ENCODE measurements at regions not wholly inside any gene's neighbourhood (a gene's known extent, or its start where the extent isn't known, plus 50 kb on each side); places are given as distances from the start of the nearest gene placed in this dataset.

- H3K9me3 ChIP-seq (ENCODE audit: low read depth, low read length) = no peaks in the 10 kb centered on the region
- H3K9ac ChIP-seq (ENCODE audit: insufficient read length) = no peak overlapping the region
Measured at GRCh38 chr3:109918740-109919139, 581.4 kb upstream of the DPPA4 start.

GRCh38 chr3:109920749-109921148 is 583.4 kb upstream of the DPPA4 start:
- TF ChIP-seq POLR2AphosphoS5 (IDR thresholded peaks at IDR 0.05; ENCODE audit: borderline replicate concordance, low read depth, low read length) = no peak
- no peak for TF ChIP-seq FOXP2 (optimal IDR thresholded peaks at IDR 0.05; ENCODE audit: control extremely low read depth, extremely low read length, insufficient read depth)
- no peak for TF ChIP-seq EZH2 (IDR thresholded peaks at IDR 0.05)
- no peaks in the 10 kb centered on the region for H3K36me3 ChIP-seq (ENCODE audit: insufficient read depth, low read length)
- no peak overlapping the region for H3K27ac ChIP-seq
- no peak overlapping the region for H3K9ac ChIP-seq (ENCODE audit: insufficient read length)
- H3K4me3 ChIP-seq = no peak overlapping the region
- H3K9me3 ChIP-seq (ENCODE audit: low read depth, low read length) = no peaks in the 10 kb centered on the region
- no peak for DNase-seq (ENCODE audit: low read depth, low spot score)

More at GRCh38 chr3:109918740-109919139, 581.4 kb upstream of the DPPA4 start:
- Histone ChIP-seq H3K4me3 (no peak overlapping the region), H3K27ac (no peak overlapping the region), H3K36me3 (ENCODE audit: insufficient read depth, low read length) (no peaks in the 10 kb centered on the region)
- TF ChIP-seq POLR2AphosphoS5 (IDR thresholded peaks at IDR 0.05; ENCODE audit: borderline replicate concordance, low read depth, low read length) (no peak), FOXP2 (optimal IDR thresholded peaks at IDR 0.05; ENCODE audit: control extremely low read depth, extremely low read length, insufficient read depth) (no peak)
- no peak for DNase-seq (ENCODE audit: low read depth, low spot score)

GRCh38 chr3:109921509-109921908 is 584.2 kb upstream of the DPPA4 start:
- no peak overlapping the region for H3K4me3 ChIP-seq
- H3K27ac ChIP-seq = no peak overlapping the region
- no peak overlapping the region for H3K9ac ChIP-seq (ENCODE audit: insufficient read length)
- H3K9me3 ChIP-seq (ENCODE audit: low read depth, low read length) = no peaks in the 10 kb centered on the region
- H3K36me3 ChIP-seq (ENCODE audit: insufficient read depth, low read length) = no peaks in the 10 kb centered on the region
- TF ChIP-seq FOXP2 (optimal IDR thresholded peaks at IDR 0.05; ENCODE audit: control extremely low read depth, extremely low read length, insufficient read depth) (no peak), POLR2AphosphoS5 (IDR thresholded peaks at IDR 0.05; ENCODE audit: borderline replicate concordance, low read depth, low read length) (no peak), EZH2 (IDR thresholded peaks at IDR 0.05) (no peak)
- no peak for DNase-seq (ENCODE audit: low read depth, low spot score)

GRCh38 chr3:109922856-109923255 is 585.5 kb upstream of the DPPA4 start:
- no peaks in the 10 kb centered on the region for H3K36me3 ChIP-seq (ENCODE audit: insufficient read depth, low read length)
- no peak for DNase-seq (ENCODE audit: low read depth, low spot score)
- no peaks in the 10 kb centered on the region for H3K9me3 ChIP-seq (ENCODE audit: low read depth, low read length)
- H3K27ac ChIP-seq = no peak overlapping the region
- no peak overlapping the region for H3K9ac ChIP-seq (ENCODE audit: insufficient read length)
- H3K4me3 ChIP-seq = no peak overlapping the region
- TF ChIP-seq EZH2 (IDR thresholded peaks at IDR 0.05) (no peak), FOXP2 (optimal IDR thresholded peaks at IDR 0.05; ENCODE audit: control extremely low read depth, extremely low read length, insufficient read depth) (no peak), POLR2AphosphoS5 (IDR thresholded peaks at IDR 0.05; ENCODE audit: borderline replicate concordance, low read depth, low read length) (no peak)

GRCh38 chr3:109923431-109923830 is 586.1 kb upstream of the DPPA4 start:
- Histone ChIP-seq H3K27ac (no peak overlapping the region), H3K4me3 (no peak overlapping the region), H3K36me3 (ENCODE audit: insufficient read depth, low read length) (no peaks in the 10 kb centered on the region), H3K9me3 (ENCODE audit: low read depth, low read length) (no peaks in the 10 kb centered on the region), H3K9ac (ENCODE audit: insufficient read length) (no peak overlapping the region)
- DNase-seq (ENCODE audit: low read depth, low spot score) = no peak
- TF ChIP-seq FOXP2 (optimal IDR thresholded peaks at IDR 0.05; ENCODE audit: control extremely low read depth, extremely low read length, insufficient read depth) (no peak), POLR2AphosphoS5 (IDR thresholded peaks at IDR 0.05; ENCODE audit: borderline replicate concordance, low read depth, low read length) (no peak), EZH2 (IDR thresholded peaks at IDR 0.05) (no peak)

- Histone ChIP-seq H3K27ac (no peak overlapping the region), H3K9me3 (ENCODE audit: low read depth, low read length) (no peaks in the 10 kb centered on the region), H3K9ac (ENCODE audit: insufficient read length) (no peak overlapping the region), H3K4me3 (no peak overlapping the region), H3K36me3 (ENCODE audit: insufficient read depth, low read length) (no peaks in the 10 kb centered on the region)
- TF ChIP-seq FOXP2 (optimal IDR thresholded peaks at IDR 0.05; ENCODE audit: control extremely low read depth, extremely low read length, insufficient read depth) (no peak), POLR2AphosphoS5 (IDR thresholded peaks at IDR 0.05; ENCODE audit: borderline replicate concordance, low read depth, low read length) (no peak), EZH2 (IDR thresholded peaks at IDR 0.05) (no peak)
- DNase-seq (ENCODE audit: low read depth, low spot score) = no peak
Measured at GRCh38 chr3:109924196-109924595, 586.9 kb upstream of the DPPA4 start.

- TF ChIP-seq FOXP2 (optimal IDR thresholded peaks at IDR 0.05; ENCODE audit: control extremely low read depth, extremely low read length, insufficient read depth) = no peak
- TF ChIP-seq EZH2 (IDR thresholded peaks at IDR 0.05) = no peak
- Histone ChIP-seq H3K27ac (no peak overlapping the region), H3K9me3 (ENCODE audit: low read depth, low read length) (no peaks in the 10 kb centered on the region), H3K4me3 (no peak overlapping the region), H3K9ac (ENCODE audit: insufficient read length) (no peak overlapping the region), H3K36me3 (ENCODE audit: insufficient read depth, low read length) (no peaks in the 10 kb centered on the region)
- no peak for DNase-seq (ENCODE audit: low read depth, low spot score)
Measured at GRCh38 chr3:109926376-109926775, 589.0 kb upstream of the DPPA4 start.

- Histone ChIP-seq H3K27ac (no peak overlapping the region), H3K36me3 (ENCODE audit: insufficient read depth, low read length) (no peaks in the 10 kb centered on the region), H3K4me3 (no peak overlapping the region), H3K9me3 (ENCODE audit: low read depth, low read length) (no peaks in the 10 kb centered on the region), H3K9ac (ENCODE audit: insufficient read length) (no peak overlapping the region)
- DNase-seq (ENCODE audit: low read depth, low spot score) = no peak
- TF ChIP-seq POLR2AphosphoS5 (IDR thresholded peaks at IDR 0.05; ENCODE audit: borderline replicate concordance, low read depth, low read length) (no peak), FOXP2 (optimal IDR thresholded peaks at IDR 0.05; ENCODE audit: control extremely low read depth, extremely low read length, insufficient read depth) (no peak), EZH2 (IDR thresholded peaks at IDR 0.05) (no peak)
Measured at GRCh38 chr3:109927161-109927560, 589.8 kb upstream of the DPPA4 start.

- Histone ChIP-seq H3K27ac (no peak overlapping the region), H3K9ac (ENCODE audit: insufficient read length) (no peak overlapping the region), H3K4me3 (no peak overlapping the region), H3K9me3 (ENCODE audit: low read depth, low read length) (no peaks in the 10 kb centered on the region), H3K36me3 (ENCODE audit: insufficient read depth, low read length) (no peaks in the 10 kb centered on the region)
- TF ChIP-seq POLR2AphosphoS5 (IDR thresholded peaks at IDR 0.05; ENCODE audit: borderline replicate concordance, low read depth, low read length) (no peak), FOXP2 (optimal IDR thresholded peaks at IDR 0.05; ENCODE audit: control extremely low read depth, extremely low read length, insufficient read depth) (no peak), EZH2 (IDR thresholded peaks at IDR 0.05) (no peak)
- no peak for DNase-seq (ENCODE audit: low read depth, low spot score)
Measured at GRCh38 chr3:109927726-109928125, 590.4 kb upstream of the DPPA4 start.

Measured in SK-N-MC (cell line).